H1 (cell line): ENCODE measurements at regions not wholly inside any gene's neighbourhood (a gene's known extent, or its start where the extent isn't known, plus 50 kb on each side); places are given as distances from the start of the nearest gene placed in this dataset.

Experiments used
- CTCF ChIA-PET: fragments of 300-600 bp; sonication (Branson Sonifier 250); formaldehyde crosslinking; loops from one replicate; lab custom pipeline; 2021; ENCODE audit not compliant: partially characterized antibody; lab: Charles Lee
- POLR2A ChIA-PET: fragments of 300-600 bp; sonication (Branson Sonifier 250); formaldehyde crosslinking; loops from one replicate; lab custom pipeline; 2021; ENCODE audit warnings: inconsistent platforms; ENCODE audit not compliant: partially characterized antibody; lab: Charles Lee
- DNase-seq, 2 experiments: peaks; one replicate each; pipeline versions ENCODE4 v3.0.0 to v3.0.0-alpha.2; 2010 to 2022; ENCODE audit warnings: low spot score in 2 of 2, low read depth in 1 of 2, mixed read lengths in 1 of 2
- FAIRE-seq: peaks from 2 replicates; lab custom pipeline; 2011; peaks lifted over from hg19 to GRCh38; lab: Jason Lieb, UNC
- H2AFZ ChIP-seq: 2 replicates; pipeline ENCODE4 v1.8.1; 2012; ENCODE audit warnings: low read length, inconsistent platforms
- H2AK5ac ChIP-seq: 2 replicates; pipeline ENCODE4 v1.6.1; 2013; ENCODE audit warnings: low read depth, low read length
- H2BK120ac ChIP-seq: replicated peaks from 2 replicates; pipeline ENCODE3; 2013; ENCODE audit warnings: low read depth, low read length, inconsistent platforms
- H2BK12ac ChIP-seq: 2 replicates; pipeline ENCODE4 v1.6.1; 2013; ENCODE audit warnings: low read depth, low read length
- H2BK15ac ChIP-seq: 2 replicates; pipeline ENCODE4 v1.6.1; 2013; ENCODE audit warnings: low read length
- H2BK20ac ChIP-seq: 2 replicates; pipeline ENCODE4 v1.6.1; 2013; ENCODE audit warnings: low read length
- H2BK5ac ChIP-seq: 2 replicates; pipeline ENCODE4 v1.6.1; 2013; ENCODE audit warnings: low read depth, low read length
- H3K14ac ChIP-seq: 2 replicates; pipeline ENCODE4 v1.6.1; 2013; ENCODE audit warnings: inconsistent platforms; ENCODE audit not compliant: insufficient read length
- H3K18ac ChIP-seq: 2 replicates; pipeline ENCODE4 v1.6.1; 2013; ENCODE audit warnings: low read length; ENCODE audit errors: extremely low read depth
- H3K23ac ChIP-seq: 2 replicates; pipeline ENCODE4 v1.6.1; 2013; ENCODE audit warnings: inconsistent platforms; ENCODE audit not compliant: insufficient read length
- H3K23me2 ChIP-seq: 2 replicates; pipeline ENCODE4 v1.6.1; 2013; ENCODE audit warnings: low read depth, low read length
- H3K27ac ChIP-seq: 2 replicates; pipeline ENCODE4 v1.6.1; 2011; ENCODE audit warnings: low read depth, low read length, inconsistent platforms
- H3K27me3 ChIP-seq, 4 experiments: replicated peaks in 1 of 4; 1 replicate in 1 of 4; 2 replicates in 3 of 4; pipeline versions ENCODE4 v1.6.1 to v1.8.1; 2011 to 2013; ENCODE audit warnings: low read length in 3 of 4, mild to moderate bottlenecking in 3 of 4, inconsistent platforms in 2 of 4, mixed read lengths in 2 of 4, moderate library complexity in 1 of 4; ENCODE audit not compliant: control insufficient read depth in 3 of 4, insufficient read depth in 3 of 4; ENCODE audit errors: extremely low read depth in 1 of 4
- H3K36me3 ChIP-seq, 4 experiments: 2 replicates each; pipeline versions ENCODE4 v1.6.1 to v1.8.1; 2011 to 2013; ENCODE audit warnings: mild to moderate bottlenecking in 4 of 4, low read length in 3 of 4, moderate library complexity in 2 of 4, control low read depth in 1 of 4, inconsistent platforms in 1 of 4; ENCODE audit not compliant: insufficient read depth in 4 of 4, control insufficient read depth in 2 of 4
- H3K4ac ChIP-seq: replicated peaks from 2 replicates; pipeline ENCODE3; 2013; ENCODE audit warnings: low read length, low read depth, mixed read lengths, inconsistent platforms; ENCODE audit not compliant: insufficient read length
- H3K4me1 ChIP-seq, 4 experiments: replicated peaks in 1 of 4; 1 replicate in 1 of 4; 2 replicates in 3 of 4; pipeline versions ENCODE4 v1.6.1 to v1.8.1; 2011 to 2013; ENCODE audit warnings: low read length in 3 of 4, inconsistent platforms in 2 of 4, mixed read lengths in 1 of 4; ENCODE audit not compliant: insufficient read depth in 4 of 4, control insufficient read depth in 3 of 4
- H3K4me2 ChIP-seq, 2 experiments: 2 replicates each; pipeline versions ENCODE4 v1.6.1 to v1.8.1; 2011 to 2013; ENCODE audit warnings: low read depth in 2 of 2, low read length in 2 of 2, control low read depth in 1 of 2, inconsistent platforms in 1 of 2, mild to moderate bottlenecking in 1 of 2; ENCODE audit not compliant: insufficient read depth in 1 of 2
- H3K4me3 ChIP-seq, 4 experiments: fragments of 200-600, 300-600 bp in 1 of 4; sonication (generic), shearing (Covaris generic), sonication (Bioruptor Twin) in 1 of 4; 2 replicates each; pipeline versions ENCODE4 v1.5.1 to v1.8.1; 2011 to 2016; ENCODE audit warnings: low read length in 4 of 4, low read depth in 3 of 4, control low read depth in 2 of 4, inconsistent platforms in 2 of 4, mild to moderate bottlenecking in 2 of 4, mixed read lengths in 1 of 4, moderate library complexity in 1 of 4; ENCODE audit not compliant: insufficient read depth in 2 of 4; ENCODE audit errors: extremely low read depth in 1 of 4
- H3K56ac ChIP-seq: replicated peaks from 2 replicates; pipeline ENCODE3; 2013; ENCODE audit warnings: low read depth, mild to moderate bottlenecking, mixed read lengths, low read length, inconsistent platforms; ENCODE audit not compliant: insufficient read length
- H3K79me1 ChIP-seq: 2 replicates; pipeline ENCODE4 v1.6.1; 2013; ENCODE audit warnings: low read depth, low read length, control low read depth
- H3K79me2 ChIP-seq, 2 experiments: 2 replicates each; pipeline versions ENCODE4 v1.6.1 to v1.8.1; 2012 to 2013; ENCODE audit warnings: low read length in 2 of 2, mild to moderate bottlenecking in 2 of 2, inconsistent platforms in 1 of 2; ENCODE audit not compliant: insufficient read depth in 2 of 2, control insufficient read depth in 1 of 2
- H3K9ac ChIP-seq, 4 experiments: replicated peaks in 1 of 4; 1 replicate in 1 of 4; 2 replicates in 3 of 4; pipeline versions ENCODE4 v1.6.1 to v1.8.1; 2011 to 2013; ENCODE audit warnings: low read depth in 3 of 4, low read length in 3 of 4, control low read depth in 2 of 4, mild to moderate bottlenecking in 2 of 4, moderate library complexity in 2 of 4, inconsistent platforms in 1 of 4; ENCODE audit errors: extremely low read depth in 1 of 4
- H3K9me3 ChIP-seq, 2 experiments: 2 replicates each; pipeline versions ENCODE4 v1.6.1 to v1.8.1; 2012 to 2013; ENCODE audit warnings: mild to moderate bottlenecking in 2 of 2, moderate library complexity in 2 of 2, control low read depth in 1 of 2, inconsistent platforms in 1 of 2, low read depth in 1 of 2, low read length in 1 of 2, mixed read lengths in 1 of 2; ENCODE audit not compliant: insufficient read depth in 2 of 2
- H4K20me1 ChIP-seq, 2 experiments: replicated peaks in 1 of 2; 2 replicates each; pipeline versions ENCODE3 to v1.8.1; 2011 to 2013; ENCODE audit warnings: inconsistent platforms in 2 of 2, low read length in 2 of 2, mild to moderate bottlenecking in 1 of 2; ENCODE audit not compliant: insufficient read depth in 2 of 2, control insufficient read depth in 1 of 2
- H4K5ac ChIP-seq: 2 replicates; pipeline ENCODE4 v1.6.1; 2013; ENCODE audit warnings: low read length, low read depth, mixed read lengths, inconsistent platforms; ENCODE audit not compliant: insufficient read length
- H4K8ac ChIP-seq: 2 replicates; pipeline ENCODE4 v1.8.0; 2013; ENCODE audit warnings: mild to moderate bottlenecking, moderate library complexity, low read length, inconsistent platforms; ENCODE audit not compliant: insufficient read depth; ENCODE audit errors: extremely low read depth
- H4K91ac ChIP-seq: replicated peaks from 2 replicates; pipeline ENCODE3; 2013; ENCODE audit warnings: low read length, mixed read lengths, inconsistent platforms; ENCODE audit not compliant: insufficient read length
- CREB1 ChIP-seq: IDR thresholded peaks from 2 replicates; pipeline ENCODE4 v1.6.1; 2012; ENCODE audit warnings: inconsistent platforms
- EP300 ChIP-seq, 2 experiments: IDR thresholded peaks; 1 replicate in 1 of 2; 2 replicates in 1 of 2; pipeline ENCODE4 v1.6.1; 2011 to 2012; ENCODE audit warnings: low read depth in 2 of 2, low read length in 2 of 2, mild to moderate bottlenecking in 2 of 2, borderline replicate concordance in 1 of 2, inconsistent platforms in 1 of 2, moderate library complexity in 1 of 2
- HDAC2 ChIP-seq, 2 experiments: fragments of 300-600 bp in 1 of 2; sonication (generic) in 1 of 2; IDR thresholded peaks; 2 replicates each; pipeline ENCODE4 v1.6.1; 2011 to 2012; ENCODE audit warnings: low read depth in 2 of 2, low read length in 2 of 2, mild to moderate bottlenecking in 2 of 2, moderate library complexity in 2 of 2, borderline replicate concordance in 1 of 2, inconsistent platforms in 1 of 2
- JUN ChIP-seq: IDR thresholded peaks from 2 replicates; pipeline ENCODE4 v1.6.1; 2011; ENCODE audit warnings: low read depth, mild to moderate bottlenecking, improper control_type of control experiment, low read length
- KDM5A ChIP-seq: fragments of 200-600 bp; IDR thresholded peaks from 2 replicates; pipeline ENCODE4 v1.7.1; 2012; ENCODE audit warnings: mild to moderate bottlenecking, low read length, inconsistent platforms, mixed read lengths
- NRF1 ChIP-seq: IDR thresholded peaks from 2 replicates; pipeline ENCODE4 v1.6.1; 2011; ENCODE audit warnings: mild to moderate bottlenecking, low read depth, low read length, improper control_type of control experiment
- PHF8 ChIP-seq: fragments of 200-600 bp; sonication (generic); conservative IDR thresholded peaks from 2 replicates; pipeline ENCODE4 v1.7.1; 2012; ENCODE audit warnings: low read depth, mild to moderate bottlenecking, inconsistent platforms, low read length, moderate library complexity
- POU5F1 ChIP-seq: IDR thresholded peaks from 2 replicates; pipeline ENCODE4 v1.6.1; 2011; ENCODE audit warnings: low read depth, mild to moderate bottlenecking, low read length, moderate library complexity
- RAD21 ChIP-seq, 2 experiments: IDR thresholded peaks in 1 of 2; conservative IDR thresholded peaks in 1 of 2; 2 replicates each; pipeline ENCODE4 v1.6.1; 2011; ENCODE audit warnings: low read depth in 2 of 2, low read length in 2 of 2, improper control_type of control experiment in 1 of 2, inconsistent platforms in 1 of 2, mild to moderate bottlenecking in 1 of 2, moderate library complexity in 1 of 2
- SAP30 ChIP-seq: fragments of 300-600 bp; sonication (generic); IDR thresholded peaks from 2 replicates; pipeline ENCODE4 v1.7.1; 2012; ENCODE audit warnings: low read length, moderate library complexity, mild to moderate bottlenecking, inconsistent platforms; ENCODE audit not compliant: insufficient read depth, insufficient replicate concordance
- SIRT6 ChIP-seq: IDR thresholded peaks from one replicate; pipeline ENCODE4 v1.7.1; 2012; ENCODE audit warnings: low read length, inconsistent platforms
- SP4 ChIP-seq: IDR thresholded peaks from 2 replicates; pipeline ENCODE4 v1.6.1; 2012; ENCODE audit warnings: low read length, inconsistent platforms
- SRF ChIP-seq: IDR thresholded peaks from 2 replicates; pipeline ENCODE4 v1.6.1; 2011; ENCODE audit warnings: mild to moderate bottlenecking, low read depth, low read length, moderate library complexity
- TBP ChIP-seq: IDR thresholded peaks from 2 replicates; pipeline ENCODE4 v1.6.1; 2011; ENCODE audit warnings: low read depth, low read length, improper control_type of control experiment
- WGBS, 2 experiments: shearing (Covaris generic) in 1 of 2; methylation state at CpG; one replicate each; pipeline versions ENCODE4 v1.1.6 to v1.1.7; 2013 to 2015; ENCODE audit warnings: low lambda C conversion rate in 2 of 2, mixed read lengths in 2 of 2, inconsistent platforms in 1 of 2, low coverage in 1 of 2, missing lambda C conversion rate in 1 of 2; ENCODE audit not compliant: insufficient replicate concordance in 2 of 2, insufficient coverage in 1 of 2, insufficient read length in 1 of 2; ENCODE audit errors: extremely low coverage in 1 of 2, missing lambda C conversion rate in 1 of 2; 5-methylcytosine and 5-hydroxymethylcytosine counted together

DNA sequence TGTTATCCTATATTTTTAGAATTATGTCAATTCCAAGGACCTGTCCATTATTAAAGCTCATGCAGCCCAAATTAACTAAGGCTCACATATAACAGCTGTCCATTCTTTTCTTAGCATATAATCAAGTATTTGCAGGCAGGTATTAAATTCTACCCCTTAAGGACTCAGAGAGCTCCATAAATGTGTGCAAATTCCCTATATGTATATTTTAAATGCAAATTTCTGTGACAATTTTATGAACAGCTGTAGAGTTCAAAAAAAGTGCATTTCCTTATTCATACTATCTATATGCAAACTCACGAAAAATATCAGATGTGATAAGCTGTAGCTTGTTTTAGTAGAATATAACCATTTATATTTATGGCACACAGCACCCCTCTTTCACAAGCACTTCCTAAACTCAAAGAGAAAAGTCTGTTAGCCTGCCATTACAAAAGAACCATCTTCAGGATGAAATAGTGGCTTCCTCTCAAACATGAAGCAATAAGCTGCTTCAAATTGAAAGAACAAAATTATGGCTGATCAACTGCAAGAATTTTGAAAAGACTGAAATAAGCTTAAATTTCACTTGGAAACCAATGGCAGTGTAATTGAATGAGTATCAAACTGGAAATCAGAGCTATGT is 155.0 kb upstream of the REG3G start:
- no peaks in the 10 kb centered on the region for H3K27me3 ChIP-seq
- H4K8ac ChIP-seq = no peak overlapping the region
- H3K23ac ChIP-seq = no peak overlapping the region
- ChIA-PET CTCF (interaction anchor here (0.8 to 3.1 kb wide), 5 partner anchors 9 to 197 kb away, joined by 3 to 27 read pairs (median 4); no protein-coding TSS in a partner anchor), POLR2A (no interaction called here)
- H2BK12ac ChIP-seq = no peak overlapping the region
- H4K20me1 ChIP-seq = no peaks in the 10 kb centered on the region
- H3K9me3 ChIP-seq = no peaks in the 10 kb centered on the region
- H3K23me2 ChIP-seq = no peaks in the 10 kb centered on the region
- H3K79me2 ChIP-seq = no peaks in the 10 kb centered on the region
- H2AK5ac ChIP-seq = no peak overlapping the region
- H2BK5ac ChIP-seq = no peak overlapping the region
- FAIRE-seq (no peak), DNase-seq (no peak)
- H3K14ac ChIP-seq = no peak overlapping the region
- no peak overlapping the region for H2BK120ac ChIP-seq
- no peak overlapping the region for H4K5ac ChIP-seq
- H2BK15ac ChIP-seq = no peak overlapping the region
- H4K91ac ChIP-seq = no peak overlapping the region
- no peak overlapping the region for H3K9ac ChIP-seq
- H3K79me1 ChIP-seq = no peaks in the 10 kb centered on the region
- H3K4me3 ChIP-seq = no peak overlapping the region
- no peaks in the 10 kb centered on the region for H3K36me3 ChIP-seq
- no peak overlapping the region for H2BK20ac ChIP-seq
- 96% methylated on average over 1 of the region's 1 CpG; no CpG with 5 or more reads in 1 of the 2 experiments for WGBS, 2 experiments
- H3K4me2 ChIP-seq = no peak overlapping the region
- no peaks in the 10 kb centered on the region for H3K4me1 ChIP-seq
- H3K56ac ChIP-seq = no peak overlapping the region
- no peak overlapping the region for H2AFZ ChIP-seq
- no peak overlapping the region for H3K4ac ChIP-seq
- H3K18ac ChIP-seq = no peak overlapping the region
- H3K27ac ChIP-seq = no peak overlapping the region
- no peak for TF ChIP-seq RAD21 (IDR thresholded peaks at IDR 0.05 in 1 of 2, conservative IDR thresholded peaks at IDR 0.05 in 1 of 2; ENCODE audit: low read depth in 2 of 2, low read length in 2 of 2)
- no peak for TF ChIP-seq NRF1
- no peak for TF ChIP-seq EP300 (IDR thresholded peaks at IDR 0.05; ENCODE audit: borderline replicate concordance in 1 of 2, low read depth in 2 of 2, low read length in 2 of 2)
- no peak for TF ChIP-seq JUN
- no peak for TF ChIP-seq TBP
- TF ChIP-seq KDM5A = no peak
- TF ChIP-seq POU5F1 = no peak
- no peak for TF ChIP-seq SRF
- TF ChIP-seq SIRT6 = no peak
- TF ChIP-seq SAP30 = no peak
- no peak for TF ChIP-seq SP4
- no peak for TF ChIP-seq CREB1
- no peak for TF ChIP-seq HDAC2 (IDR thresholded peaks at IDR 0.05; ENCODE audit: borderline replicate concordance in 1 of 2, low read depth in 2 of 2, low read length in 2 of 2)
- no peak for TF ChIP-seq PHF8
